ENCODE measurements at regions not wholly inside any gene's neighbourhood (a gene's known extent, or its start where the extent isn't known, plus 50 kb on each side); places are given as distances from the start of the nearest gene placed in this dataset.

DNA sequence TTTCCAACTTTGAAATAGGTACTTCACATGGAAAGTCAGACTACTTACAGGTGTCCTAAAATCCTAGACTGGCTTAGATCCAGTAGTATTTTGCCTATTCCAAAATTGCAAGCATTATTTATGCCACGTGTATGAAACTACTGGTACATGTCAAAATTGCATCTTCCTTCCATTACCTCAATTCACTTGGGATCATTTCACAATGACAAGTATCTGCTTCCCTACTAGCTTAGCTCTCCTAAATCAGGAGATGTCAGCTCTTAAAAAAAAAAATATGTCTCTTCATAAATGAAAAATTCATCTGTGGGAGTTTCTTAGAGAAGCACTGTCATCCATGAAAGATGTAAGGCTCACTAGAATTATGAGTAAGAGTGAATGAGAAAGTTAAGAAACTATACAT lies 466.6 kb upstream of the MANEA start:
- no peak overlapping the region for H3K4me3 ChIP-seq (ENCODE audit: low read depth, low read length)
- DNase-seq (ENCODE audit: low read depth): no peak
- TF ChIP-seq, protein P1, sequence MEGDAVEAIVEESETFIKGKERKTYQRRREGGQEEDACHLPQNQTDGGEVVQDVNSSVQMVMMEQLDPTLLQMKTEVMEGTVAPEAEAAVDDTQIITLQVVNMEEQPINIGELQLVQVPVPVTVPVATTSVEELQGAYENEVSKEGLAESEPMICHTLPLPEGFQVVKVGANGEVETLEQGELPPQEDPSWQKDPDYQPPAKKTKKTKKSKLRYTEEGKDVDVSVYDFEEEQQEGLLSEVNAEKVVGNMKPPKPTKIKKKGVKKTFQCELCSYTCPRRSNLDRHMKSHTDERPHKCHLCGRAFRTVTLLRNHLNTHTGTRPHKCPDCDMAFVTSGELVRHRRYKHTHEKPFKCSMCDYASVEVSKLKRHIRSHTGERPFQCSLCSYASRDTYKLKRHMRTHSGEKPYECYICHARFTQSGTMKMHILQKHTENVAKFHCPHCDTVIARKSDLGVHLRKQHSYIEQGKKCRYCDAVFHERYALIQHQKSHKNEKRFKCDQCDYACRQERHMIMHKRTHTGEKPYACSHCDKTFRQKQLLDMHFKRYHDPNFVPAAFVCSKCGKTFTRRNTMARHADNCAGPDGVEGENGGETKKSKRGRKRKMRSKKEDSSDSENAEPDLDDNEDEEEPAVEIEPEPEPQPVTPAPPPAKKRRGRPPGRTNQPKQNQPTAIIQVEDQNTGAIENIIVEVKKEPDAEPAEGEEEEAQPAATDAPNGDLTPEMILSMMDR (IDR thresholded peaks at IDR 0.05; ENCODE audit: insufficient read depth, low read length): no peak

DNA sequence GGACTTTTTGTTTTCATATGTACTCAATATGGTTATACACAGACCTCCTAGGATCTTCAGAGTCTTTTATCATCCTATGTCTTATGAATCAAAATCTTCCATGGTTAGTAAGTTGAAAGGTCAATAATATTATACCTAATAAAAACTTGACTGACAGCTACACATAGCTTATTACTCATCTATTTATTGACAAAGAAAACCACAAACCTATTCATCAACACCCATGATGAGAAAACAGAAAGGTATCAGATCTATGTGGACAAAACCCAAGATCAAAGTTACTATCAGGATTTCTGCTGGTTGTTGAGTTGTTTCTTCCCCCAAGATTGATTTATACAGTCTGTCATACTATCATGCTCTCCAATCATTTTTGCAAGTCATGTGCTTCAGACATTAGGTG lies 460.1 kb upstream of the MANEA start:
- TF ChIP-seq, protein P1 (IDR thresholded peaks at IDR 0.05; ENCODE audit: insufficient read depth, low read length): no peak
- no peak overlapping the region for H3K4me3 ChIP-seq (ENCODE audit: low read depth, low read length)
- no peak for DNase-seq (ENCODE audit: low read depth)

DNA sequence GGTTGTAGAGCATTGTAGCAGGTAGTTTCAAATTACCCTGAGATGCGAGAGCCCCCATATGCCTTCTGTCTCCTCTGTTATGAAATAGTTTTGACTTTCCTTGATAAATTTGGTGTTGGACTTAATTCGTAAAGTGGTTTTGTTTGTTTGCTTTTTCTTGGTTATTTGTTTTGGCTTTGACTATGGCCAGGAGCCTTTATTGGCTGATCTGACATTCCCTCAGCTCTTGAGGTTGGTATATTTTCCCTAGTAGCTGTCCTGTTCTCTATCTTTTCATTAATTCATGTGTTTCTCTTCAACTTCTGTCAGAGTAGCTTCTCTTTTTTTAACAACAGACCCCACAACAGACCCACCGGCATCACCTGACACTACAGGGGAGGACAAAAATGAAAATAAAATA lies 457.4 kb upstream of the MANEA start:
- DNase-seq (ENCODE audit: low read depth): no peak
- TF ChIP-seq, protein P1 (IDR thresholded peaks at IDR 0.05; ENCODE audit: insufficient read depth, low read length): no peak

DNA sequence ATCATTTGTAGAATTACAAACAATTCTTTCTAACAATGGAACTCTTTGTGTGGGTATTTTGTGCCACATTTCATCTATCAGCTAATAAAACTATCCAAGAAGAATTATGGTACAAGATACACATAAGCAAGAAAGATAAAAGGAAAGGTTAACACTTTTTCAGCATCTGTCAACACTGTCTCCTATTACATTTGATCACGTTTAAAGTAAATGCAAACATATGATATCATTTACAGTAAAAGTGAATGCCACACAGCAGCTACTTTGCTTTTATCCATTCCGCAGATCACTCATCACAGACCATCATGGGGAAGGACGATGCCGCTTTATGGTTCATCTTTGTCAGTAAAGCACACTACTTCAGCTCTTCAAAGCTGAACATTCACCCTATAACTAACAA lies 456.4 kb upstream of the MANEA start:
- TF ChIP-seq, protein P1 (IDR thresholded peaks at IDR 0.05; ENCODE audit: insufficient read depth, low read length): no peak
- no peak overlapping the region for H3K4me3 ChIP-seq (ENCODE audit: low read depth, low read length)
- DNase-seq (ENCODE audit: low read depth): no peak

More for the DNA sequence above, 457.4 kb upstream of the MANEA start:
- no peak overlapping the region for H3K4me3 ChIP-seq (ENCODE audit: low read depth, low read length)

DNA sequence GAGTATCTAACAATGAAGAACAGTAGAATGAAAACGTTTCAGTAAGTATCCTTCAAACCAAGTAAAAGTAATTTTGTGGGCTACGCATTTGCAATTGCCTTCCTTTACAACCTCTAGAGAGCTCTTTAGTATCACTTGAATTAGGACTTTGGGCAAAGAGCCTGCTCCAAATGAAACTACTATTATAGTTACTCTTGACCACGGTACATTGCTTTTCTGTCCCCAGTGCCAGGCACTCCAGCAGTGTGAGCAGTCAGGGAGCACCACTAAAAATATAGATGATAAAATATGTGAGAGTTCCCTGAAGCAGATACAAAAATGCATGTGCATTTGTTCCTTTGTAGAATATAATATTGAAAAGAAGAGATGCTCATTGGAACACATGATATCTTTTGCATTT lies 450.1 kb upstream of the MANEA start:
- TF ChIP-seq, protein P1 (IDR thresholded peaks at IDR 0.05; ENCODE audit: insufficient read depth, low read length): no peak
- no peak for DNase-seq (ENCODE audit: low read depth)
- H3K4me3 ChIP-seq (ENCODE audit: low read depth, low read length): no peak overlapping the region

DNA sequence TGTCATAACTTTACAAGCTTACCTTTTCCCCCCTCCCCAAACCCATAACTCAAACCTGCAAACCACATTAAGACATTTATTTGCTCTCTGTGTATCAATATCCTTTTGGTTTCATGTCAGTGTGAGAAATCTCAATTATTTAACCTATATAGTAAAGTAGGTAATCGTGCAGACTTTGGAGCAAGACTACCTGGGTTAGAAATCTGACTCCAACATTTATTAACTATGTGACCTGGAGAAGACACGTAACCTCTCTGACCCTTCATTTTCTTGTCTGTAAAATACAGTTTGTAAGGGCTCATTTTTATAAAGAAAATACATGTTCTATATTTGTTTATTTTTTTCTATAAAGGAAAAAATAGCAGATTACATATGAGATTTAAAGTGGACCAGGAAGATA lies 448.9 kb upstream of the MANEA start:
- no peak for DNase-seq (ENCODE audit: low read depth)
- H3K4me3 ChIP-seq (ENCODE audit: low read depth, low read length): no peak overlapping the region
- TF ChIP-seq, protein P1 (IDR thresholded peaks at IDR 0.05; ENCODE audit: insufficient read depth, low read length): no peak

DNA sequence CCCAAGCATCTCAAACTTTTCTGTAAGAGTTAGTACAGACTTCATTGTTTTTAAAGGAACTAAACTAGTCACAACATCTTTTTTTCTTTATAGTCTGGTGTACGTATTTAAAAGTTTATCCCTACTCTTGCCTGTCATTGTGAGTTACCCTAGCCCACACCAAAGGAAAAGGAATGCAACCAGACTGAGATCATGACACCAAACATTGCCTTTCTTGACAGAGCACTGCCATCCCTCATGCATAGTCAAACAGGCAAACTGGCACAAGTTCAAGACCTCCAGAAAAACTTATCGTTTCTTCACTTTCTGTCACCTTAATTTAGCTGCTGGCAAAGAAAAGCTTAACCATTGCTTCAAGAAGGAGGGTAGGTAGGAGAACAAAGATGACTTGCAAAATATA lies 448.4 kb upstream of the MANEA start:
- no peak for DNase-seq (ENCODE audit: low read depth)
- TF ChIP-seq, protein P1 (IDR thresholded peaks at IDR 0.05; ENCODE audit: insufficient read depth, low read length): no peak
- no peak overlapping the region for H3K4me3 ChIP-seq (ENCODE audit: low read depth, low read length)

Data from fibroblast of the aortic adventitia (primary cell).